ENCODE measurements at regions not wholly inside any gene's neighbourhood (a gene's known extent, or its start where the extent isn't known, plus 50 kb on each side); places are given as distances from the start of the nearest gene placed in this dataset.

DNA sequence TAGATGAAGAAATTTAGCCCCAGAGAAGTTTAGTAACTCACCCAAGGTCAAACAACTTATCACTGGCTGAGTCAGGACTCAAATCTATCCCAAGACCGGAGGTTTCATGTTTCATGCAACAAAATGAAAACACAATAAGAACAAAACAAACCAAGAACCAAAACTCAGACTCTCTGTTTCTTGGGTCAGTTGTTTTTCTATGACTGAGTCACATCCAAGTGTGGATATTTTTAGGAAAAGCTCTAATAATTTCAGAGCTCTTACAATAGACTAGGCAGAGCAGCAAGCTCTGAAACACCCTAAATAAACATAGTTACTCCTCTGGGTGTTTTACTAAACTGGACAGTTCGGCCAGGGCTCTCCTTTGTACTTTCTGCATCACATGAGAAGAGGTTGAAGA is 87.6 kb upstream of the PRB2 start:
- TF ChIP-seq TAF1 (IDR thresholded peaks at IDR 0.05; ENCODE audit: borderline replicate concordance, low read depth, low read length): no peak
- TF ChIP-seq POLR2AphosphoS5 (IDR thresholded peaks at IDR 0.05; ENCODE audit: low read depth, low read length): no peak
